NCI-H748 (cell line): ENCODE measurements at regions not wholly inside any gene's neighbourhood (a gene's known extent, or its start where the extent isn't known, plus 50 kb on each side); places are given as distances from the start of the nearest gene placed in this dataset.

Source experiments
- DNase-seq: peaks from one replicate; lab custom pipeline; 2025; ENCODE audit not compliant: unreplicated experiment; lab: John Stamatoyannopoulos, UW

GRCh38 chr12:3367750-3368444 lies 123.1 kb upstream of the PRMT8 start:
- DNase-seq: no peak

GRCh38 chr12:3371018-3371417 lies 120.0 kb upstream of the PRMT8 start:
- peak; percentile 92 for DNase-seq

DNA sequence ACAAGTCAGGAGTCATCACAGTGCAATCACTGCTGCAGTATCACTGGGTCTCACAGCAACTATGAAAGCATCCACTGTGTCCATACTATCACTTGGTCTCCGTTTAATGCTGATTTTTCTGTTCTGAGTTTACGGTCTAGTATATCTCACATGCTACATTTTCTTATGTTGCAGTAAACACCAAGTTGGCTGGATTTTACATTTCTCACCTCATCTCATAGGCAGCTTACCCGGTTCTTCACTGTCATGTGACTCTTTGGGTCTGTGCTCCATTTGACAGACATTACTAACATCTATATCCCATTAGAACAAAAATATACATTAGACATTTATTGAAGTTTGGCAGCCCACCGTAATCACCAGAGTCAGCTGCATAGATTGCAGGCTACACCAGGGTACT lies 115.7 kb upstream of the PRMT8 start:
- no peak for DNase-seq

- peak; percentile 17 for DNase-seq
Measured at GRCh38 chr12:3376779-3377455, 114.1 kb upstream of the PRMT8 start.

DNA sequence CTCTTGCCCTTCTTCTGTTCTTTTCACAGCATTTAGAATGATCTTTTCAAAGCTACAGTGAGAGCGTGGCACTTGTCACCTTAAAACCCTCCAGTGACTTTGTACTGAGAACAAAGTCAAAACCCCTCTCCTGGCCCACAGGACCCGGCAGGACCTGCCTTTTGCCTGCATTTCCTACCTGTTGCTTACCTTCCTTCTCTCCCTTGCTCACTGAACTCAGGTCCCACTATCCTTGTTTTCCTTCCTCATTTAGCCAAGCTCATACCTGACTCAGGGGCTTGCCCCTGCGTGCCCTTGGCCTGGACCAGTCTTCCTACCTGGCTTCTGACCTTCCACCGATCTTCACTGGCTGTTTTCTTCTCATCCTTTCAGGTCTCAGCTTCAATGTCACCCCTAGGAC lies 112.3 kb upstream of the PRMT8 start:
- DNase-seq: no peak

- no peak for DNase-seq
Measured at GRCh38 chr12:3379079-3379478, 111.9 kb upstream of the PRMT8 start.

DNA sequence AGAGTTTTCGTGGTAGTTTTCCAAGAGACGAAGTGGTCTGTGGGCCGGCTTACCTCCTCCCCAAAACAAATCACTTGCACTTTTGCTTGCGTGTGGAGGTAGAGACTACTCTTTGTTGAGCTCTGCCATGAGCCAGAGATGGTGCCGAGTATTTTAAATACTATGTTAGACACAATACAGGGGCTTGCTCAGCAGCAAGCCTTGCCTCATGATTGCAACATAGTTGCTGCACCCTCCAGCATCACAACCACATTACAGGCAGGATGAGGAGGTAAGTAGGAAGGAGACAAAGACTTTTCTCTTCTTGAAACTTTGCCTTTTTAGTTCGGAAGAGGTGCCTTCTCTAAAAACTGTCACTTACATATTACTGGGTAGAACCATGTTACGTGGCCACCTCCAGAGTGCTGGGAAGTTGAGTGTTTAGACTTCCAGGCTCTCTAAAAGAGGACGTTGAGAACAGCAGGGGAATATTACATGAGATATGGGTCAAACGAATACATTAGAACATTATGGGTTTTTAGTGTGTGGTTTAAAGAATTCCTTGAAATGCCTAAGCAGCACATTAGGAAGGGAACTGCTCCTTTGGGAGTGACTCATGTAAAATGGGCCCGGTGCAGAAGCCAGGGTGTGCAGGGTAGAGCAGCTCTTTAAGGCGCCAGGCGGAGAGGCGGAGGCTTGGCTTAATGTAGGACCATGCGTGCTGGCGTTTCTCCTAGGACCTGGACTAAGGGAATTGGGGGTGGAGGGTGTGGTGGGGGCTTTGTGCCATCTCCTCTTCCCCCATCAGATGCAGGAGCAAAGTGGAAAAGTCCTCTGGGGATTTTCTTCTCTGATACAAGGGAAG lies 110.6 kb upstream of the PRMT8 start:
- no peak for DNase-seq

- DNase-seq: no peak
Measured at GRCh38 chr12:3381059-3382047, 109.7 kb upstream of the PRMT8 start.

- no peak for DNase-seq
Measured at GRCh38 chr12:3389986-3390385, 101.0 kb upstream of the PRMT8 start.

DNA sequence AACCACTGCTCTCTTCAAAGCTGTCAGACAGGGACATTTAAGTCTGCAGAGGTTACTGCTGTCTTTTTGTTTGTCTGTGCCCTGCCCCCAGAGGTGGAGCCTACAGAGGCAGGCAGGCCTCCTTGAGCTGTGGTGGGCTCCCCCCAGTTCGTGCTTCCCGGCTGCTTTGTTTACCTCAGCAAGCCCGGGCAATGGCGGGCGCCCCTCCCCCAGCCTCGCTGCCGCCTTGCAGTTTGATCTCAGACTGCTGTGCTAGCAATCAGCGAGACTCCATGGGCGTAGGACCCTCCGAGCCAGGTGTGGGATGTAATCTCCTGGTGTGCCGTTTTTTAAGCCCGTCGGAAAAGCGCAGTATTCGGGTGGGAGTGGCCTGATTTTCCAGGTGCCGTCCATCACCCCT lies 93.4 kb upstream of the PRMT8 start:
- DNase-seq: peak; percentile 40

DNA sequence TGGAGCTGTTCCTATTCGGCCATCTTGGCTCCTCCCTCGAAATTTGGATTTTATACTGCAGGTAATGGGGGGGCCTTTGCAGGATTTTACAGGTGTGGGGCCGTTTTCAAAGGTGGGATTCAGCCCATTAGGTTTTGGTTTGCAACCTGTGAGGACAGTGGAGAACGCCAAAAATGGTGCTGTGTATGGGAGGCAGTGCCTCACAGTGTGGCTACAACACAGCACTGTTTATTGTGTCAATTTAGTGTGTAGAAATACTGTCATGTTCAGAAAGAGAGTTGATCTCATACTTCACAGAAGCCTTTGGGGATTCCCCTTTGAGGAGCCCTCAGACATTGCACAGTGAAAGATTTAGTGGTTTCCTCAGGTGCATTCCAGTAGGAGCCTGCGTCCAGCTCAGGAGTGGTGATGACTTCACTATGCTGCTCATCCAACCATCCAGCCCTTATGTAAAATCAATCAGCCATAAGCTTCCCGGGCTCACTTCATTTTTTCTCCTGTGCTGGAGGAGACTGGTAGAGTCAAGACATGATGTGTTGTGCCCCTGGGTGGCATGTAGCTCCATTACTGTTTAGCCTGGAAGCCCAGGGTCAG lies 92.7 kb upstream of the PRMT8 start:
- DNase-seq: no peak

DNA sequence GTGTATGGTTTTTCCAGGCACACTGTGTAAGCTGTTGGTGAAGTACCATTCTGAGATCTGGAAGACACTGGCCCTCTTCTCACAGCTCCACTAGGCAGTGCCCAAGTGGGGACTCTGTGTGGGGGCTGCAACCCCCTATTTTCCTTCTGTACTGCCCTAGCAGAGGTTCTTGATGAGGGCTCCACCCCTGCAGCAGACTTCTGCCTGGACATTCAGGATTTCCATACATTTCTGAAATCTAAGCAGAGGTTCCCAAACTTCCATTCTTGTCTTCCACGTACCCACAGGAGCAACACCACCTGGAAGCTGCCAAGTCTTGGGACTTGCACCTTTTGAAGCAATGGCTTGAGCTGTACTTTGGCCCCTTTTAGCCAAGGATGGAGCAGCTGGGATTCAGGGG lies 85.2 kb upstream of the PRMT8 start:
- no peak for DNase-seq

GRCh38 chr12:3407723-3408122 lies 83.3 kb upstream of the PRMT8 start:
- DNase-seq: no peak

DNA sequence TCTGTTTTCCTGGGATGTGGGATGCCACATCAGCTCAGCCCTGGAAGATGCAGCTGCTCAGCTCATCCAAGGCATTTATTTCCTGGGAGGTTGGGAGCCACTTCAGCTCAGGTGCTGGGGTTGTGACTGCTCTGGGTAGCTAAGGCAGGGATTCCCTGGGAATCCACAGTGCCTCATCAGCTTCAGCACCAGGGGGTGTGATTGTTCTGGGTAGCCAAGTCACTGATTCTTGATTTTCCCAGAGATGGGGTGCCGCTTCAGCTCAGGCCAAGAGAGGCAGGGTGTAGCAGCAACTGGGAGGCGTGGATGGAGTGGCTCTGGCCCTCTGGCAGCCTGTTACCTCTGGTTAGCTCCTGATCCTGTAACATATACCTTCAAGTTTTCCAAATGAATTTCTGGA lies 81.3 kb upstream of the PRMT8 start:
- DNase-seq: no peak

GRCh38 chr12:3416159-3416558 lies 74.8 kb upstream of the PRMT8 start:
- DNase-seq: no peak

GRCh38 chr12:3416670-3417069 lies 74.3 kb upstream of the PRMT8 start:
- DNase-seq: no peak

GRCh38 chr12:3417113-3417512 lies 73.9 kb upstream of the PRMT8 start:
- no peak for DNase-seq

DNA sequence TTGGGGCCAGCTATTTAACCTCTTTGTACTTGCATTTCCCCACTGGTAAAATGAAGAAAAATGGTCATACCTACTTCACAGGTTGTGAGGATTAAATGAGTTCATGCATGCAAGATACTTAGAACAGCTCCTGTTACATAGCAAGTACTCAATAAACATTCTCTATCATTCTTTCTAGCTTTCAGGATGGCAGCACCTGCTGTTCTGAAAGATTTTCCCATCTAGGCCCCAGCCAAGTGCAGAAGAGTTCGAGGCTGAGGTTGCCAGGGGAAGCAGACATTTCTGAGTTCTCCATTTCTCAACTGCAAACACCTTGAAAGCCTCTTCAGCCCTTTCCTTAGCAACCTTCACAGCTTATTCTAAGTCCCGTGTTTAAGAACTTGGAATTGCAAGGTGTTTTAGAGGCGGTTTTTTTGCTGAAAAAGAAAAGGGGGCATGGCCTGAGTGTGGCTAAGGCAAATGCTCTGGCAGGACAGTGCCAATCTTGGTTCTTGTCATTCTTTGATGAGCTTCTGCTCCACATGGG lies 73.0 kb upstream of the PRMT8 start:
- DNase-seq: no peak

DNA sequence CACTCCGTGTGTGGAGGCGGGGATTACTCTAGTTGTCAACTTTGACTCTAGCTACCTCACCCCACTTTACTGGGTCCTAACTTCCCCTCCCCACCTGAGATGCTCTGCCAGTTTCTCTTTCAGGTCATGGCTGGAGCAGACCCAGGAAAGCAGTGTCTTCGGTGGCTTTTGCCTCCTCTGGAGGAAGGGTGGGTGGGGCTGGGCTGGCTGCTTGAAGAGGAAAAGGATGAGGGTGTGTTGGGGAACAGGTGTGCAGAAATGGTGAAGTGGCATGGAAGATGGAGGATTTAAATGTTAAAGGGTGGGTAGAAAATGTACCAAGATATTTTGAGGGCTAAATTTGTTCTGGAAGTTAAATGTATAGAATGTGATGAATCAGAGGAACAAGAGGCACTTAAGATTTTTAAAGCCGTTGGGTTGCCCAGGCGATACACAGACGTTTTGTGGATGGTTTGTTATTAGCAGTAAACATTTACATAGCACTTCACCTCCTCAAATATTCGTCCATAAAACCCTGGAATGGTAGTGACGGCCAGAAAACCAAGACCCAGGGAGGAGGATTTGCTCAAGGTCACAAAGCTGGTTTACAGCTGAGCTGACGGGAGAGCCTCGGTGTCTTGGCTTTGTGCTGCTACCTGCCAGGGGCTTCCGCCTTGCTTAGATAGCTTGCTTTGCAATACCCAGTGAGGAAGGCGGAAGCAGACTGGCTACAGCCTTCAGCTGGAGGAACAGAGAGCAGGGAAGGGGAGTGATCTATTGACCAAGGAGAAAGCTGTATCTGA lies 72.2 kb upstream of the PRMT8 start:
- DNase-seq: peak; percentile 81
